SK-N-SH (cell line): ENCODE measurements at regions not wholly inside any gene's neighbourhood (a gene's known extent, or its start where the extent isn't known, plus 50 kb on each side); places are given as distances from the start of the nearest gene placed in this dataset.

Source experiments
- CTCF ChIA-PET: fragments of 300-600, 350-600 bp; formaldehyde crosslinking; extraction: SDS; loops from one replicate; lab custom pipeline; 2021; lab: Yijun Ruan, JAX
- POLR2A ChIA-PET: fragments of 350-600 bp; sonication (Branson Sonifier 250); formaldehyde crosslinking; extraction: SDS; loops from one replicate; lab custom pipeline; 2020; ENCODE audit warnings: antibody characterized with exemption, inconsistent platforms; lab: Yijun Ruan, JAX
- DNase-seq: peaks from one replicate; pipeline ENCODE4 v3.0.0; 2012
- H2AFZ ChIP-seq: fragments of 200-600 bp; sonication (generic); 2 replicates; pipeline ENCODE4 v1.8.1; 2016; ENCODE audit warnings: antibody characterized with exemption, mild to moderate bottlenecking, low read depth
- H3F3A ChIP-seq: fragments of 200-600 bp; sonication (generic); replicated peaks from 2 replicates; pipeline ENCODE3; 2016; ENCODE audit warnings: antibody characterized with exemption, mild to moderate bottlenecking; ENCODE audit not compliant: insufficient read depth
- H3K27ac ChIP-seq, 2 experiments: fragments of 200-500 bp in 1 of 2; fragments of 200-600 bp in 1 of 2; sonication (Bioruptor generic) in 1 of 2; sonication (generic), shearing (Covaris generic) in 1 of 2; 2 replicates each; pipeline versions ENCODE4 v1.5.1 to v1.6.1; 2014 to 2016; ENCODE audit warnings: low read depth in 2 of 2, inconsistent platforms in 1 of 2, low read length in 1 of 2, mild to moderate bottlenecking in 1 of 2, mixed read lengths in 1 of 2
- H3K27me3 ChIP-seq: fragments of 200-600 bp; sonication (generic), shearing (Covaris generic); 2 replicates; pipeline ENCODE4 v1.6.1; 2016; ENCODE audit warnings: mixed run types; ENCODE audit not compliant: insufficient read depth
- H3K36me3 ChIP-seq, 2 experiments: fragments of 200-500 bp in 1 of 2; fragments of 200-600 bp in 1 of 2; sonication (Bioruptor generic) in 1 of 2; sonication (generic) in 1 of 2; replicated peaks in 1 of 2; 2 replicates each; pipeline versions ENCODE3 to v1.5.1; 2014 to 2016; ENCODE audit warnings: low read length in 1 of 2, mild to moderate bottlenecking in 1 of 2; ENCODE audit not compliant: insufficient read depth in 2 of 2, control insufficient read depth in 1 of 2
- H3K4me1 ChIP-seq, 2 experiments: fragments of 200-500 bp in 1 of 2; fragments of 200-600 bp in 1 of 2; sonication (Bioruptor generic) in 1 of 2; sonication (generic), shearing (Covaris generic) in 1 of 2; 2 replicates each; pipeline versions ENCODE4 v1.5.1 to v1.6.1; 2014 to 2016; ENCODE audit warnings: low read depth in 1 of 2, low read length in 1 of 2, mixed run types in 1 of 2; ENCODE audit not compliant: insufficient read depth in 2 of 2, control insufficient read depth in 1 of 2
- H3K4me2 ChIP-seq: fragments of 200-600 bp; sonication (generic), shearing (Covaris generic); 2 replicates; pipeline ENCODE4 v1.6.1; 2017; ENCODE audit warnings: mixed run types
- H3K4me3 ChIP-seq, 2 experiments: fragments of 200-500 bp in 1 of 2; fragments of 200-600 bp in 1 of 2; sonication (Bioruptor generic) in 1 of 2; sonication (generic), shearing (Covaris generic) in 1 of 2; 2 replicates each; pipeline versions ENCODE4 v1.5.1 to v1.8.1; 2014 to 2016; ENCODE audit warnings: low read depth in 2 of 2, inconsistent platforms in 1 of 2, low read length in 1 of 2, mild to moderate bottlenecking in 1 of 2, mixed read lengths in 1 of 2, moderate library complexity in 1 of 2
- H3K79me2 ChIP-seq: fragments of 200-600 bp; sonication (generic); 2 replicates; pipeline ENCODE4 v1.8.1; 2017; ENCODE audit warnings: mild to moderate bottlenecking; ENCODE audit not compliant: insufficient read depth
- H3K9ac ChIP-seq: fragments of 200-600 bp; sonication (generic); 2 replicates; pipeline ENCODE4 v1.6.1; 2017; ENCODE audit warnings: mixed run types
- H3K9me2 ChIP-seq: fragments of 200-600 bp; sonication (generic); 2 replicates; pipeline ENCODE4 v1.6.1; 2017; ENCODE audit warnings: mixed run types
- H3K9me3 ChIP-seq: fragments of 200-600 bp; sonication (generic); 2 replicates; pipeline ENCODE4 v1.6.1; 2017; ENCODE audit warnings: mixed run types, mild to moderate bottlenecking, moderate library complexity
- H4K20me1 ChIP-seq: fragments of 200-600 bp; sonication (generic); 2 replicates; pipeline ENCODE4 v1.6.1; 2017; ENCODE audit warnings: mild to moderate bottlenecking, mixed run types; ENCODE audit not compliant: insufficient read depth
- CTCF ChIP-seq: fragments of 200-600 bp; sonication (generic); IDR thresholded peaks from 2 replicates; pipeline ENCODE4 v1.6.1; 2017; ENCODE audit warnings: antibody characterized with exemption, mild to moderate bottlenecking, moderate library complexity
- EZH2phosphoT487 ChIP-seq: fragments of 200-600 bp; sonication (generic); IDR thresholded peaks from 2 replicates; pipeline ENCODE4 v1.6.1; 2017; ENCODE audit warnings: low read depth, mixed run types, mild to moderate bottlenecking, antibody characterized with exemption, moderate library complexity, borderline replicate concordance
- MAX ChIP-seq: IDR thresholded peaks from 2 replicates; pipeline ENCODE4 v1.4.0; 2012; ENCODE audit warnings: low read depth
- MEF2A ChIP-seq: IDR thresholded peaks from 2 replicates; pipeline ENCODE4 v1.4.0; 2012; ENCODE audit warnings: low read depth, borderline replicate concordance
- PBX3 ChIP-seq: IDR thresholded peaks from 2 replicates; pipeline ENCODE4; 2012
- RAD21 ChIP-seq: IDR thresholded peaks from 2 replicates; pipeline ENCODE4 v1.6.1; 2012; ENCODE audit warnings: mild to moderate bottlenecking, low read length
- REST ChIP-seq: IDR thresholded peaks from 2 replicates; pipeline ENCODE4 v1.6.1; 2012; ENCODE audit warnings: mild to moderate bottlenecking, low read depth, low read length, moderate library complexity
- RXRA ChIP-seq: IDR thresholded peaks from 2 replicates; pipeline ENCODE4 v1.4.0; 2012; ENCODE audit warnings: low read depth, mild to moderate bottlenecking, borderline replicate concordance
- SMC3 ChIP-seq: IDR thresholded peaks from 2 replicates; pipeline ENCODE4 v1.6.1; 2012; ENCODE audit warnings: low read depth, low read length, improper control_type of control experiment
- TEAD4 ChIP-seq: IDR thresholded peaks from 2 replicates; pipeline ENCODE4 v1.4.0; 2012; ENCODE audit warnings: mild to moderate bottlenecking, borderline replicate concordance; ENCODE audit not compliant: insufficient read depth
- USF1 ChIP-seq: IDR thresholded peaks from 2 replicates; pipeline ENCODE4 v1.4.0; 2012; ENCODE audit warnings: low read depth, borderline replicate concordance
- USF2 ChIP-seq: fragments of 150-350 bp; IDR thresholded peaks from 2 replicates; pipeline ENCODE4 v1.6.1; 2017; ENCODE audit warnings: antibody characterized with exemption, low read length, low read depth, borderline replicate concordance
- WGBS: methylation state at CpG from one replicate; pipeline ENCODE4 v1.1.6; 2017; ENCODE audit warnings: low lambda C conversion rate; 5-methylcytosine and 5-hydroxymethylcytosine counted together

GRCh38 chr14:71230897-71231296 is 323.6 kb downstream of the PCNX1 start:
- TF ChIP-seq RAD21: no peak
- TF ChIP-seq SMC3: no peak
- TF ChIP-seq MAX: no peak
- TF ChIP-seq REST: no peak
- no peak for TF ChIP-seq TEAD4
- TF ChIP-seq MEF2A: no peak
- TF ChIP-seq CTCF: no peak
- TF ChIP-seq USF1: no peak
- TF ChIP-seq EZH2phosphoT487: no peak
- TF ChIP-seq PBX3: no peak
- no peak for TF ChIP-seq USF2
- no peak for TF ChIP-seq RXRA
- TF ChIP-seq, all 33 proteins: peak for 0
- Histone ChIP-seq H3K9ac (no peak overlapping the region), H4K20me1 (no peaks in the 10 kb centered on the region), H2AFZ (no peak overlapping the region), H3F3A (no peaks in the 10 kb centered on the region), H3K9me2 (no peaks in the 10 kb centered on the region), H3K27me3 (no peaks in the 10 kb centered on the region), H3K79me2 (no peaks in the 10 kb centered on the region), H3K4me2 (no peak overlapping the region), H3K27ac (no peak overlapping the region), H3K36me3 (no peaks in the 10 kb centered on the region), H3K9me3 (no peaks in the 10 kb centered on the region), H3K4me1 (peaks cover 0 to 9% of the 10 kb centered on the region in 2 experiments; a peak in 2 of 4 replicates), H3K4me3 (no peak overlapping the region)
- POLR2A ChIA-PET: no interaction called here
- CTCF ChIA-PET: interaction anchor here (1.6 to 1.9 kb wide), 3 partner anchors 64 to 522 kb away, joined by 5 to 6 read pairs (median 5); no protein-coding TSS in a partner anchor
- 78% methylated on average over 3 of the region's 13 CpGs for WGBS
- no peak for DNase-seq
